ENCODE measurements at regions not wholly inside any gene's neighbourhood (a gene's known extent, or its start where the extent isn't known, plus 50 kb on each side); places are given as distances from the start of the nearest gene placed in this dataset.

GRCh38 chr5:83837265-83837907, 116.7 kb upstream of the HAPLN1 start:
- ATAC-seq: peak; percentile 93
- TF ChIP-seq ZC3H10 (CRISPR knock-in tag; IDR thresholded peaks at IDR 0.05) (0 out of 2 replicates have a peak, but pooled peaks have one; percentile 62), ZNF70 (CRISPR knock-in tag; IDR thresholded peaks at IDR 0.05) (no peak), ZFP3 (CRISPR knock-in tag; IDR thresholded peaks at IDR 0.05) (no peak), CREB5 (CRISPR knock-in tag; IDR thresholded peaks at IDR 0.05; ENCODE audit: low read depth) (no peak), BACH2 (CRISPR knock-in tag; IDR thresholded peaks at IDR 0.05; ENCODE audit: borderline replicate concordance) (no peak), CSDC2 (CRISPR knock-in tag; IDR thresholded peaks at IDR 0.05) (no peak), ZNF565 (CRISPR knock-in tag; conservative IDR thresholded peaks at IDR 0.05; ENCODE audit: low read depth) (no peak)

- TF ChIP-seq CSRNP3 (CRISPR knock-in tag; IDR thresholded peaks at IDR 0.05) (no peak), TCF4 (CRISPR knock-in tag; IDR thresholded peaks at IDR 0.05; ENCODE audit: borderline replicate concordance) (no peak), TSHZ2 (CRISPR knock-in tag; IDR thresholded peaks at IDR 0.05) (no peak), OSR1 (CRISPR knock-in tag; IDR thresholded peaks at IDR 0.05) (no peak), CREB5 (CRISPR knock-in tag; IDR thresholded peaks at IDR 0.05; ENCODE audit: low read depth) (no peak)
- ATAC-seq: no peak
Measured at GRCh38 chr5:83834306-83834705, 113.7 kb upstream of the HAPLN1 start.

GRCh38 chr5:83831834-83832233, 111.2 kb upstream of the HAPLN1 start:
- TF ChIP-seq CREB5 (CRISPR knock-in tag; IDR thresholded peaks at IDR 0.05; ENCODE audit: low read depth) (no peak), ZFP3 (CRISPR knock-in tag; IDR thresholded peaks at IDR 0.05) (no peak), OSR1 (CRISPR knock-in tag; IDR thresholded peaks at IDR 0.05) (no peak), ARNTL (CRISPR knock-in tag; IDR thresholded peaks at IDR 0.05; ENCODE audit: borderline replicate concordance, low read depth) (no peak), CSDC2 (CRISPR knock-in tag; IDR thresholded peaks at IDR 0.05) (no peak), TCF4 (CRISPR knock-in tag; IDR thresholded peaks at IDR 0.05; ENCODE audit: borderline replicate concordance) (no peak), ZNF70 (CRISPR knock-in tag; IDR thresholded peaks at IDR 0.05) (no peak), ZFP30 (CRISPR knock-in tag; IDR thresholded peaks at IDR 0.05) (no peak), ESRRG (CRISPR knock-in tag; IDR thresholded peaks at IDR 0.05) (no peak), PPARA (CRISPR knock-in tag; IDR thresholded peaks at IDR 0.05; ENCODE audit: borderline replicate concordance) (no peak), ZC3H10 (CRISPR knock-in tag; IDR thresholded peaks at IDR 0.05) (no peak), TSHZ2 (CRISPR knock-in tag; IDR thresholded peaks at IDR 0.05) (no peak)
- no peak for ATAC-seq
